ENCODE measurements at regions not wholly inside any gene's neighbourhood (a gene's known extent, or its start where the extent isn't known, plus 50 kb on each side); places are given as distances from the start of the nearest gene placed in this dataset.
A peak's percentile ranks its signal among the peaks of the same experiment; 100 is the strongest.

DNA sequence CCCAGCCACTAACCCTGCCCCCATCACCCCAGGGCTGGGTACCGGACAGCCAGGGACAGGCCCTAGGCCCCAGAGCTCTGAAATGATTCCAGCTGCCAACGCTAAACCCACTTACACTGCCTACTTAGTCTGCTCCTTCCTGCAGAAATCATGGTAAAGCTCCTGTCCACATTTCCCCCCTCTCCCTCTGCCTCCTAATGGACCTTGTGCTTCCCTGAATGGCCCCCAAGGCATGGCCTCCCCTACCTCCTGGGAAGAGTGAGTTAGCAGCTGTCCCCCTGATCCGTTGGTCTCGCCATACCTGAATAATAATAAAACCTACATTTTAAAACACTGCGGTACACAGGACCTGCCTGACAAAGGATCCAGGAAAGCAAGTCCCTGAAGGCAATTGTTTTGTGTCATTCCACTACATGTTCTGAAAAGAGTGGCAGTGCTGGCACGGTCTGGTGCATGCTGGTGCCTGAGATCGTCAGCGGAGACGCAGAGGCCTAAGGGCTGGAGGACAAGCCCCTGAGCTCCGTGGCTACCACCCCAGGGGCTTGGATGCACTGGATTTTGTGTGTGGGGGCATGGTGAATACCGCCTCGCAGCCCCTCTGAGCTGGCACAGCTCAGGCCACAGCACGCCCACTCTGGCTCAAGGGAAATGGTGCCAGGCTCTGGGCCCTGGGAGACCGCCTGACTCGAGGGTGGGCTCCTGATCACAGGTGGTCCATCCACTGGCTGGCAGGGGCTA is 186.3 kb downstream of the CTTN start:
- no peak overlapping the region for H3K4me3 ChIP-seq (ENCODE audit: low read depth, low read length)
- no peak for DNase-seq (ENCODE audit: low read depth)
- TF ChIP-seq, protein P1, sequence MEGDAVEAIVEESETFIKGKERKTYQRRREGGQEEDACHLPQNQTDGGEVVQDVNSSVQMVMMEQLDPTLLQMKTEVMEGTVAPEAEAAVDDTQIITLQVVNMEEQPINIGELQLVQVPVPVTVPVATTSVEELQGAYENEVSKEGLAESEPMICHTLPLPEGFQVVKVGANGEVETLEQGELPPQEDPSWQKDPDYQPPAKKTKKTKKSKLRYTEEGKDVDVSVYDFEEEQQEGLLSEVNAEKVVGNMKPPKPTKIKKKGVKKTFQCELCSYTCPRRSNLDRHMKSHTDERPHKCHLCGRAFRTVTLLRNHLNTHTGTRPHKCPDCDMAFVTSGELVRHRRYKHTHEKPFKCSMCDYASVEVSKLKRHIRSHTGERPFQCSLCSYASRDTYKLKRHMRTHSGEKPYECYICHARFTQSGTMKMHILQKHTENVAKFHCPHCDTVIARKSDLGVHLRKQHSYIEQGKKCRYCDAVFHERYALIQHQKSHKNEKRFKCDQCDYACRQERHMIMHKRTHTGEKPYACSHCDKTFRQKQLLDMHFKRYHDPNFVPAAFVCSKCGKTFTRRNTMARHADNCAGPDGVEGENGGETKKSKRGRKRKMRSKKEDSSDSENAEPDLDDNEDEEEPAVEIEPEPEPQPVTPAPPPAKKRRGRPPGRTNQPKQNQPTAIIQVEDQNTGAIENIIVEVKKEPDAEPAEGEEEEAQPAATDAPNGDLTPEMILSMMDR (IDR thresholded peaks at IDR 0.05; ENCODE audit: insufficient read depth, low read depth, low read length, missing control alignments) = no peak

DNA sequence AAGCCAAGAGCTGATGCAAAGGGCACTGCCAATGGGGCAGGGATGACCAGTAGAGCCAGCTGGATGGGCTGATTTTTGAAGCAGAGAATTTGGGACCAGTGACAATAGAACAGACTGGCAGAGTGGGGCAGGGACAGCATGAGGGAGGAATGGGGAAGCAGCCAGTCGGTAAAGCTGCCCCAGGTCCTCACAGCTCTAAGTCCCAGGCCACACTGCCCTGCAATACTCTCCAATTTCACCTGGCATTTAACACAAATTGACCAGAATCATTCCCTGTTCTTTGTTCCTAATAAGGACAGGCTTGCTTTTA is 186.9 kb downstream of the CTTN start:
- TF ChIP-seq, protein P1 (IDR thresholded peaks at IDR 0.05; ENCODE audit: insufficient read depth, low read depth, low read length, missing control alignments) = no peak
- no peak overlapping the region for H3K4me3 ChIP-seq (ENCODE audit: low read depth, low read length)
- DNase-seq (ENCODE audit: low read depth) = no peak

DNA sequence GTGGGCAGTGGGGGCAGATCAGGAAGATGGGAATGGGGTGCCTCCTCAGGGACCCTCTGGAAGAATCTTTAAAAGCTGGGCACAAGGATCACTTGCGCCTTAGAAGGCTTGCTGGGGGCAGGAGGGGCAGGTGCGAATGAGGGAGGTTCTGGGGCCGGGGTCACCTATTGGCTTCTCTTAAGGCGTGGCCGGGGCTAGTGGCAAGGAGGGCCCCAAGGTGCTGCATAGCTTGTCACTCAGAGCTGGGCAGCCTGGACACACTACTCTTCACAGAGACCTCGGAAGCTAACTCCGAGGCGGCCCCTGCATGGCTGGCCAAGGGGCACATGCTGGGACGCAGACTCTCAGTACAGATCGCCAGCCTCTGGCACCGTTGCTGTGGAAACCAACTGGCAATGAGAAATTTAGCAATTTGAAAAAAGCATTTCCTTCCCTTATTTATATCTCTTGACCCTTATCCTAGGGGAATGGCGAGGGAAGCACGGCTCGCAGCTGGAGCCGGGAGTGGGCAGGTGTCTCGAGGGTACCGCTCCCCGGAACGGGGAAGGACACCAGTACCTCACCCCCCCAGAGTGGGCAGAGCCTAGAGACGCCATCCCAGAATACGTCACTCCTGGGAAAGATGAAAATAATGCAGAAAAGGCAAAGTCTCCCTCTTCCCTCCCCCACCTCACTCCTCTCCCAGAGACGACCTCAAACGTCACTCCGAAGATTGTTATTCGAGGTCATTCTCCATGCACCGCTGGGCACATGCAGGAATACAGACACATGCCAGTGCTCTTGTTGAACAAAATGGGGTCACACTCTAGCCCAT is 188.1 kb downstream of the CTTN start:
- H3K4me3 ChIP-seq (ENCODE audit: low read depth, low read length) = no peak overlapping the region
- TF ChIP-seq, protein P1 (IDR thresholded peaks at IDR 0.05; ENCODE audit: insufficient read depth, low read depth, low read length, missing control alignments) = no peak
- DNase-seq (ENCODE audit: low read depth) = no peak

DNA sequence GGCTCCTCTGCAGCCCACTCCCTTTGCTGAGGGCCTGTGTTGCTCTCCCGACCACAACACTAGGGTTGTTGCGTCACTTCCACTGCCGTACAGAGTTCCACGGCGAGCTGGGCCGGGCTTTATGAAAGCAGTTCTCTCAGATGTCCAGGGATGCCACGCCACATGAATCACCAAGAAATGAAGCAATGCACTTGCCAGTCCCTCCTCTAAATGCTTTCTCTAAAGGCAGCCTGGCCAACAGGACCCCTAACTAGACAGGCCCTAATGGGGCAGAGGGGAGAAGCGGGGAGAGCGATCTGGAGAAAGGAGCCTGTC is 188.7 kb downstream of the CTTN start:
- TF ChIP-seq, protein P1 (IDR thresholded peaks at IDR 0.05; ENCODE audit: insufficient read depth, low read depth, low read length, missing control alignments) = no peak
- no peak overlapping the region for H3K4me3 ChIP-seq (ENCODE audit: low read depth, low read length)
- no peak for DNase-seq (ENCODE audit: low read depth)

DNA sequence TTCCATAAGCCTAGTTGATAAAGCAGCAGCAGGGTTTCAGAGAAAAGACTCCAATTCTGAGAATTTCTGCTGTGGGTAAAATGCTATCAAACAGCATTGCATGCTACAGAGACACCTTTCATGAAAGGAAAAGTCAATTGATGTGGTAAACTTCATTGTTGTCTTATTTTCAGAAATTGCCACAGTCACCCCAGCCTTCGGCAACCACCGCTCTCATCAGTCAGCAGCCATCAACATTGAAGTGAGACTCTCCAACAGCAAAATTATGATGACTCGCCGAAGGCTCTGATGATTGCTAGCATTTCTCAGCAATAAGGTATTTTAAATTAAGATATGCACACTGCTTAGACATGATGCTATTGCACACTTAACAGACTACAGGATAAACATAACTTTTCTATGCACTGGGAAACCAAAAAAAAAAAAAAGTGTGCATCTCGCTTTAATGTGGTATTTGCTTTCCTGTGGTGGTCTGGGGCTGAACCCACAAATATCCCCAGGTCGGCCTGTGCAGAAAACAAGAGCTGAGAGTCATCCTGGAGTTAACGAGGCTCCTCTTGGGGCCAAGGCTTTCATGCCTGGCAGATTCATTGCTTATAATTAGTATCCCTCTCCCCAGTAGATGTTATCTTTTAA is 192.1 kb downstream of the CTTN start:
- DNase-seq (ENCODE audit: low read depth) = peak; percentile 28
- TF ChIP-seq, protein P1 (IDR thresholded peaks at IDR 0.05; ENCODE audit: insufficient read depth, low read depth, low read length, missing control alignments) = no peak
- H3K4me3 ChIP-seq (ENCODE audit: low read depth, low read length) = no peak overlapping the region

DNA sequence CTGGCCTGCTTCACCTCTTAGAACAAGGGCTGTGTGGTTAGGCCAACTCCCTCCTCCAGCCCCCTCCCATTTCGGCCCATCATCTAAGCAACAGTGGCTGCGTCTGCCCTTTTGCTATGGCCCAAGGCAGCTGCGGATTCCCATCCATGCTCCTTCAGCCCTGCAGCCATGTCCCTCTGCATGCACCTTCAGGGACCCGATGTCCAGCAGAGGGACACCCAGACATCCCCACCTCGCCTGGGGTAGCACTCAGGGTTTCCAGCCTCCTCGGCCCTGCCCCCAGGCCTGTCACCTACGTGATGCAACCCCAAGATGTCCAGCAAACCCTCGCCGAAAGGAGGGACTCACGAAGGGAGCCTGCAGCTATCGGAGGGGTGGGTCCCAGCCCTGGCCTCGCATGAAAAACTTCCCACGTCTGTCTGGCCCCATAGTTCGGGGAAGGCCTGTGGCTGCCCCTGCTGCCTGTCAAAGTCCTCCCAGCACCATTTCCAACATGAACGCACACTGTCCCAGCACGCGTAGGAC is 194.4 kb downstream of the CTTN start:
- no peak for DNase-seq (ENCODE audit: low read depth)
- TF ChIP-seq, protein P1 (IDR thresholded peaks at IDR 0.05; ENCODE audit: insufficient read depth, low read depth, low read length, missing control alignments) = no peak
- no peak overlapping the region for H3K4me3 ChIP-seq (ENCODE audit: low read depth, low read length)

Measured in GM12865 (cell line).